Neuronal stem cell (in vitro differentiated cells): ENCODE measurements at regions not wholly inside any gene's neighbourhood (a gene's known extent, or its start where the extent isn't known, plus 50 kb on each side); places are given as distances from the start of the nearest gene placed in this dataset.

Experiments used
- DNase-seq: peaks from one replicate; pipeline ENCODE4 v3.0.0-alpha.2; 2013; ENCODE audit warnings: low spot score
- H2AFZ ChIP-seq: one replicate; pipeline ENCODE4 v1.6.1; 2013; ENCODE audit warnings: mild to moderate bottlenecking, low read length, inconsistent platforms
- H2AK5ac ChIP-seq: 2 replicates; pipeline ENCODE4 v1.6.1; 2013; ENCODE audit warnings: low read depth, mild to moderate bottlenecking, inconsistent platforms, low read length, moderate library complexity, mixed read lengths
- H2BK120ac ChIP-seq: 2 replicates; pipeline ENCODE4 v1.6.1; 2013; ENCODE audit warnings: low read depth, mild to moderate bottlenecking, inconsistent platforms, low read length, moderate library complexity, mixed read lengths
- H2BK12ac ChIP-seq: one replicate; pipeline ENCODE4 v1.6.1; 2013; ENCODE audit warnings: low read length, inconsistent platforms
- H2BK15ac ChIP-seq: 2 replicates; pipeline ENCODE4 v1.6.1; 2013; ENCODE audit warnings: mild to moderate bottlenecking, low read length, inconsistent platforms, mixed read lengths
- H2BK5ac ChIP-seq: one replicate; pipeline ENCODE4 v1.6.1; 2013; ENCODE audit warnings: inconsistent platforms, mild to moderate bottlenecking, low read length, moderate library complexity
- H3K14ac ChIP-seq: one replicate; pipeline ENCODE4 v1.6.1; 2013; ENCODE audit warnings: low read length, inconsistent platforms
- H3K18ac ChIP-seq: 2 replicates; pipeline ENCODE4 v1.6.1; 2013; ENCODE audit warnings: low read length, inconsistent platforms
- H3K23ac ChIP-seq: 2 replicates; pipeline ENCODE4 v1.6.1; 2013; ENCODE audit warnings: low read depth, mild to moderate bottlenecking, mixed read lengths, low read length, inconsistent platforms; ENCODE audit not compliant: poor library complexity
- H3K27ac ChIP-seq: replicated peaks from 3 replicates; pipeline ENCODE4 v1.5.1; 2013; ENCODE audit warnings: low read length, inconsistent platforms
- H3K27me3 ChIP-seq, 3 experiments: 2 replicates each; pipeline ENCODE4 v1.6.1; 2013; ENCODE audit warnings: low read length in 3 of 3, mild to moderate bottlenecking in 2 of 3, inconsistent platforms in 1 of 3, low read depth in 1 of 3, mixed read lengths in 1 of 3, moderate library complexity in 1 of 3; ENCODE audit not compliant: control insufficient read depth in 3 of 3, insufficient read depth in 3 of 3
- H3K36me3 ChIP-seq, 2 donors: replicated peaks in 1 of 2; 2 replicates each; pipeline ENCODE4 v1.6.1; 2013; ENCODE audit warnings: low read length in 2 of 2; ENCODE audit not compliant: control insufficient read depth in 2 of 2, insufficient read depth in 2 of 2
- H3K4ac ChIP-seq: 2 replicates; pipeline ENCODE4 v1.6.1; 2013; ENCODE audit warnings: inconsistent platforms, mild to moderate bottlenecking, low read length, moderate library complexity
- H3K4me1 ChIP-seq, 2 donors: 1 replicate in 1 of 2; 2 replicates in 1 of 2; pipeline ENCODE4 v1.6.1; 2013; ENCODE audit warnings: low read length in 2 of 2, low read depth in 1 of 2; ENCODE audit not compliant: control insufficient read depth in 2 of 2, insufficient read depth in 1 of 2
- H3K4me2 ChIP-seq: one replicate; pipeline ENCODE4 v1.6.1; 2013; ENCODE audit warnings: mild to moderate bottlenecking, low read length, inconsistent platforms; ENCODE audit not compliant: insufficient read depth, poor library complexity, severe bottlenecking
- H3K4me3 ChIP-seq, 2 donors: 2 replicates each; pipeline ENCODE4 v1.5.1; 2013; ENCODE audit warnings: low read length in 2 of 2, mild to moderate bottlenecking in 2 of 2, inconsistent platforms in 1 of 2, moderate library complexity in 1 of 2
- H3K79me1 ChIP-seq: one replicate; pipeline ENCODE4 v1.6.1; 2013; ENCODE audit warnings: low read depth, mild to moderate bottlenecking, inconsistent platforms, low read length, moderate library complexity
- H3K9ac ChIP-seq: one replicate; pipeline ENCODE4 v1.6.1; 2013; ENCODE audit warnings: mild to moderate bottlenecking, low read depth, low read length, inconsistent platforms; ENCODE audit not compliant: poor library complexity
- H3K9me3 ChIP-seq, 2 donors: replicated peaks in 1 of 2; 2 replicates each; pipeline versions ENCODE3 to v1.6.1; 2013; ENCODE audit warnings: low read length in 2 of 2, mild to moderate bottlenecking in 2 of 2, inconsistent platforms in 1 of 2, low read depth in 1 of 2, mixed read lengths in 1 of 2, moderate library complexity in 1 of 2; ENCODE audit not compliant: control insufficient read depth in 2 of 2, insufficient read depth in 1 of 2
- H4K8ac ChIP-seq: one replicate; pipeline ENCODE4 v1.6.1; 2013; ENCODE audit warnings: low read depth, mild to moderate bottlenecking, inconsistent platforms, low read length, moderate library complexity
- H4K91ac ChIP-seq: one replicate; pipeline ENCODE4 v1.6.1; 2013; ENCODE audit warnings: low read length, low read depth, mild to moderate bottlenecking, inconsistent platforms; ENCODE audit not compliant: poor library complexity
- WGBS, 2 donors: extraction: QIAGEN DNeasy Blood & Tissue Kit; methylation state at CpG; one replicate each; pipeline ENCODE4 v1.1.7; 2013; ENCODE audit warnings: missing lambda C conversion rate in 2 of 2, mixed read lengths in 1 of 2; ENCODE audit not compliant: insufficient read length in 2 of 2, insufficient replicate concordance in 1 of 2; ENCODE audit errors: extremely low coverage in 2 of 2; 5-methylcytosine and 5-hydroxymethylcytosine counted together

DNA sequence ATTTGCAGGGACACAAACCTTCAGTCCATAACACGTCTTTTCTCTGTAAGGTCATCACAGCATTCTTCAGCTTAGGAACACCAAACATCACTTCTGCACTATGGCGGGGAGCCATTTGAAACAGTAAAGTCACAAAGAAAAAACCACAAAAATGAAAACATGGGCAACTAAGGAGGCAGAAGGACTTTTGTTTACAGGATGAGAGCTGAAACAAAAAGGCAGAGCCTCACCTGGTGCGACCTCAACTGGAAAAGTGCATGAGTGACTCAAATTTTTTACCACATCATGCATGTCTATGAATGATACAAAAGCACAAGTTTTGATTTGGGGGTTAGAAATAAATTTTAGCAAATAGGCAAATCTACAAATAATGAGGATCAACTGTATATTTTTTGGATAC, 68.2 kb upstream of the TNFAIP3 start:
- H3K9me3 ChIP-seq = no peaks in the 10 kb centered on the region
- no peaks in the 10 kb centered on the region for H3K79me1 ChIP-seq
- H2BK5ac ChIP-seq = no peak overlapping the region
- no peak overlapping the region for H3K4me2 ChIP-seq
- no peaks in the 10 kb centered on the region for H3K36me3 ChIP-seq
- no peak overlapping the region for H3K23ac ChIP-seq
- H2AFZ ChIP-seq = no peak overlapping the region
- H3K4me3 ChIP-seq = no peak overlapping the region
- H3K18ac ChIP-seq = no peak overlapping the region
- DNase-seq = no peak
- no peak overlapping the region for H3K9ac ChIP-seq
- no CpG with 5 or more reads among the region's 3 CpGs for WGBS, 2 donors
- H3K14ac ChIP-seq = no peak overlapping the region
- no peak overlapping the region for H3K4ac ChIP-seq
- H2BK15ac ChIP-seq = no peak overlapping the region
- H2BK120ac ChIP-seq = no peak overlapping the region
- no peak overlapping the region for H4K8ac ChIP-seq
- H3K27ac ChIP-seq = no peak overlapping the region
- peaks cover 2 to 5% of the 10 kb centered on the region in 2 donors for H3K4me1 ChIP-seq
- no peaks in the 10 kb centered on the region for H3K27me3 ChIP-seq
- H2BK12ac ChIP-seq = no peak overlapping the region
- no peak overlapping the region for H4K91ac ChIP-seq
- no peak overlapping the region for H2AK5ac ChIP-seq

DNA sequence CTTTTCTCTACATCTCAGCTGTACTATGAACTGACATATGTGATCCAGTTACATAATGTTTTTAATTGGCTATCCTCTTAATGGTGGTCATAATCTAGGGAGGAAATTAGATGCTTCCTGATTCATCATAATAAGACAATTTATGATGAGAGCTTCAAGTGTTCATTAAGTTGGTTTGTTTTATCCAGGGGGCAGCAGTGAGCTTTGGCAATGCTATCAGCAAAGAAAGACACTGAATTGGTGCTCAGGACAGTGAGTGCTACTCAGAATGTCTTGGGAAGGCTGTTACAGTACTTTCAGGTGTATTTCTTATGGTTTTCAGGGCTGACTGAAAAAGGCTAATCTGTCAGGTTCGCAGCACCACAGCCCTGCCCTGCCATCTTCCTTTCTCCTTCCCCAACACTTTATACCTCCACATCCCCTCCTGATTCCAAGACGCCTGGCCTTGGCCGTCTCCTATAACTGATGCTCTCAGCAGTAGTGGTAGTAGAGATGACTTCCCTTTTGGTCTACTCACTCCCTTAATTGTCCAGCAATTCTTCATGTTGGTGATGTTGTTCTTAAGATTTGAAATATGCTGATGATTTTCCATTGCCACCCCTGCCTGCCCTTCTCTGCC, 67.0 kb upstream of the TNFAIP3 start:
- H3K9ac ChIP-seq = no peak overlapping the region
- no peak overlapping the region for H3K14ac ChIP-seq
- no peaks in the 10 kb centered on the region for H3K27me3 ChIP-seq
- H3K9me3 ChIP-seq = no peaks in the 10 kb centered on the region
- H2AK5ac ChIP-seq = no peak overlapping the region
- no CpG with 5 or more reads among the region's 3 CpGs for WGBS, 2 donors
- peaks cover 0 to under 1% of the 10 kb centered on the region in 2 donors for H3K4me1 ChIP-seq
- no peaks in the 10 kb centered on the region for H3K79me1 ChIP-seq
- no peak overlapping the region for H3K23ac ChIP-seq
- H4K91ac ChIP-seq = no peak overlapping the region
- no peak overlapping the region for H2BK15ac ChIP-seq
- H3K18ac ChIP-seq = no peak overlapping the region
- DNase-seq = no peak
- H3K27ac ChIP-seq = no peak overlapping the region
- no peak overlapping the region for H3K4ac ChIP-seq
- H2BK12ac ChIP-seq = no peak overlapping the region
- H4K8ac ChIP-seq = no peak overlapping the region
- H2BK5ac ChIP-seq = no peak overlapping the region
- no peaks in the 10 kb centered on the region for H3K36me3 ChIP-seq
- no peak overlapping the region for H2AFZ ChIP-seq
- H3K4me2 ChIP-seq = no peak overlapping the region
- no peak overlapping the region for H3K4me3 ChIP-seq
- no peak overlapping the region for H2BK120ac ChIP-seq

DNA sequence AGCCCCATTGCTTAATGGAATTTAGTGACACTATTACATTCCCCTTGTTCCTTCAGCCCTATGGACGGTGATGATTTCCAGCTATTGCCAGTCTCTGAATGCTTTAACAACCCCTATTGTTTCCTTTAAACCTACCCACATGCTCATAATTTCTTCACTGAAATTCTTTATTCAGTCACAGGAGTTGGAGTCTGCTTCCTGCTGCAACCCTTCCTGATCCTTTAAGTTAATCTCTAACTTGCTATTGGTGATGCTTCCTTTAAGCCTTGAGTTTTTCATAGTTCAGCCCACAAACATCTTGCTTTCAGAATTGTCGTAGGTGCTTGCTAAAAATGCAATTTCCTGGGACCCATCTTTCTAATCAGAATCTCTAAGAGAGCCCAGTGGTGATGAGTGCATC, 66.3 kb upstream of the TNFAIP3 start:
- H2BK12ac ChIP-seq = no peak overlapping the region
- no peak for DNase-seq
- H3K18ac ChIP-seq = no peak overlapping the region
- H3K4ac ChIP-seq = no peak overlapping the region
- H3K27ac ChIP-seq = no peak overlapping the region
- no peak overlapping the region for H3K14ac ChIP-seq
- no CpG with 5 or more reads among the region's 2 CpGs for WGBS, 2 donors
- H3K4me1 ChIP-seq = no peaks in the 10 kb centered on the region
- no peak overlapping the region for H2BK15ac ChIP-seq
- H4K91ac ChIP-seq = no peak overlapping the region
- H3K27me3 ChIP-seq = no peaks in the 10 kb centered on the region
- no peak overlapping the region for H2BK5ac ChIP-seq
- no peaks in the 10 kb centered on the region for H3K9me3 ChIP-seq
- H3K4me2 ChIP-seq = no peak overlapping the region
- H3K36me3 ChIP-seq = no peaks in the 10 kb centered on the region
- no peak overlapping the region for H3K9ac ChIP-seq
- H3K4me3 ChIP-seq = no peak overlapping the region
- no peak overlapping the region for H2AK5ac ChIP-seq
- no peak overlapping the region for H2AFZ ChIP-seq
- H3K23ac ChIP-seq = no peak overlapping the region
- no peaks in the 10 kb centered on the region for H3K79me1 ChIP-seq
- no peak overlapping the region for H4K8ac ChIP-seq
- H2BK120ac ChIP-seq = no peak overlapping the region

DNA sequence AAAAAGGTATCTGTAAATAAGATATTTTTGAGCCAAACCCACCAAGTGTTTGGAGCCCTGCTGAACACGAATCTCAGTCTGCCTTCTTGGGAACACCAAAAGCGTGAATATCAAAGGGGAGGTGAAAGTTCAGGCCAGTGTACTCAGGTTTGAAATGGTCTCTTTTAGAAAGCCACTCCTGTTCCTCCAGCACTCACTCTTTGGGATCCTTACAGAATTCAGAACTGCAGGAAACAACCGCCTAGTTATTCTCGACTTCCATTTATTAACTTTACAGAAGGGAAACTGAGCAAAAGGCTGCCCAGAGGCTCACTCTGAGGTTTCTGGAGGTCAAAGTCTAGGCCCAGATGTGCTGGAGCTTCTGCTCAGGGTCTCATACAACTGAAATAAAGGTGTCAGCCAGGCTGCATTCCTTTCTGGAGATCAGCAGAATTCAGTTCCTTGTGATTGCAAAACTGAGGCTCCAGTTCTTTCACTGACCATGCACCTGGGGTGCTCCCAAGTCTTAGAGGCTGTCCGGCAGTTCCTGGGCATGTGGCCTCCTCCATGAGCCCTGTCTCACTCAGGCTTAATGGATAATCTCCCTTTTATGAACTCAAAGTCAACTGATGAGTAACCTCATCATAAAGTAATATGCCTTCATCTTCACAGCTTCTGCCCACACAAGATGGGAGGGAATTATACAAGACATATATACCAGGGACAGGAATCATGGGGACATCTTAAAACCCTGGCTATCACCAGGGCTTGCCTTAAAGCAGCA, 65.5 kb upstream of the TNFAIP3 start:
- Histone ChIP-seq H3K23ac (no peak overlapping the region), H3K4me3 (no peak overlapping the region), H3K27me3 (no peaks in the 10 kb centered on the region), H3K4ac (no peak overlapping the region), H3K79me1 (no peaks in the 10 kb centered on the region), H3K27ac (no peak overlapping the region), H3K4me1 (no peaks in the 10 kb centered on the region), H2BK12ac (no peak overlapping the region), H2AFZ (no peak overlapping the region), H3K9me3 (no peaks in the 10 kb centered on the region), H2BK120ac (no peak overlapping the region), H3K14ac (no peak overlapping the region), H3K9ac (no peak overlapping the region), H2BK15ac (no peak overlapping the region), H4K91ac (no peak overlapping the region), H3K18ac (no peak overlapping the region), H3K4me2 (no peak overlapping the region), H3K36me3 (no peaks in the 10 kb centered on the region), H2BK5ac (no peak overlapping the region), H4K8ac (no peak overlapping the region), H2AK5ac (no peak overlapping the region)
- DNase-seq = no peak
- WGBS, 2 donors = no CpG with 5 or more reads among the region's 5 CpGs
